Smooth muscle cell (in vitro differentiated cells): ENCODE measurements at regions not wholly inside any gene's neighbourhood (a gene's known extent, or its start where the extent isn't known, plus 50 kb on each side); places are given as distances from the start of the nearest gene placed in this dataset.

Experiments used
- DNase-seq: peaks from one replicate; lab custom pipeline; 2025; ENCODE audit not compliant: unreplicated experiment; lab: John Stamatoyannopoulos, UW
- H2AFZ ChIP-seq: fragments of 200-600 bp; sonication (generic); 2 replicates; pipeline ENCODE4 v1.6.0; 2016; ENCODE audit warnings: antibody characterized with exemption, low read depth, mild to moderate bottlenecking
- H3F3A ChIP-seq: fragments of 200-600 bp; sonication (generic); 2 replicates; pipeline ENCODE4 v1.6.0; 2017; ENCODE audit warnings: antibody characterized with exemption, low read depth
- H3K27ac ChIP-seq: fragments of 200-600 bp; sonication (generic); 2 replicates; pipeline ENCODE4 v1.5.1; 2016; ENCODE audit warnings: low read depth, mild to moderate bottlenecking
- H3K27me3 ChIP-seq: fragments of 200-600 bp; sonication (generic); 2 replicates; pipeline ENCODE4 v1.6.1; 2016; ENCODE audit warnings: low read depth, mild to moderate bottlenecking
- H3K36me3 ChIP-seq: fragments of 200-600 bp; sonication (generic); 2 replicates; pipeline ENCODE4 v1.5.1; 2016; ENCODE audit warnings: low read depth
- H3K4me1 ChIP-seq: fragments of 200-600 bp; sonication (generic); 2 replicates; pipeline ENCODE4 v1.5.1; 2016; ENCODE audit warnings: low read depth
- H3K4me2 ChIP-seq: fragments of 200-600 bp; sonication (generic); 2 replicates; pipeline ENCODE4 v1.6.0; 2016; ENCODE audit warnings: mild to moderate bottlenecking
- H3K4me3 ChIP-seq: fragments of 200-600 bp; sonication (generic); 2 replicates; pipeline ENCODE4 v1.5.1; 2016; ENCODE audit warnings: mild to moderate bottlenecking
- H3K79me2 ChIP-seq: fragments of 200-600 bp; sonication (generic); 2 replicates; pipeline ENCODE4 v1.6.0; 2016; ENCODE audit warnings: low read depth, mild to moderate bottlenecking
- H3K9ac ChIP-seq: fragments of 200-600 bp; sonication (generic); 2 replicates; pipeline ENCODE4 v1.6.0; 2016; ENCODE audit warnings: low read depth
- H3K9me3 ChIP-seq: fragments of 200-600 bp; sonication (generic); replicated peaks from 2 replicates; pipeline ENCODE4 v1.5.1; 2016; ENCODE audit warnings: low read depth
- H4K20me1 ChIP-seq: fragments of 200-600 bp; sonication (generic); 2 replicates; pipeline ENCODE4 v1.6.0; 2016; ENCODE audit warnings: low read depth
- CTCF ChIP-seq: fragments of 200-600 bp; sonication (generic); IDR thresholded peaks from 2 replicates; pipeline ENCODE4 v1.5.1; 2017; ENCODE audit warnings: borderline replicate concordance, mild to moderate bottlenecking, antibody characterized with exemption; ENCODE audit not compliant: insufficient read depth, poor library complexity, severe bottlenecking
- WGBS: methylation state at CpG from one replicate; pipeline ENCODE4 v1.1.7; 2016; ENCODE audit warnings: low lambda C conversion rate; 5-methylcytosine and 5-hydroxymethylcytosine counted together

GRCh38 chr13:55572408-55572807, 1568.3 kb upstream of the PRR20A start:
- Histone ChIP-seq H3K36me3 (no peaks in the 10 kb centered on the region), H3K27ac (no peak overlapping the region), H2AFZ (peak overlapping the region; percentile 10), H3K27me3 (no peaks in the 10 kb centered on the region), H3F3A (no peaks in the 10 kb centered on the region), H3K79me2 (no peaks in the 10 kb centered on the region), H3K4me1 (no peaks in the 10 kb centered on the region), H3K9ac (no peak overlapping the region), H4K20me1 (no peaks in the 10 kb centered on the region), H3K4me3 (no peak overlapping the region), H3K9me3 (no peaks in the 10 kb centered on the region), H3K4me2 (no peak overlapping the region)
- no peak for TF ChIP-seq CTCF
- DNase-seq: no peak

GRCh38 chr13:55572862-55573261, 1567.9 kb upstream of the PRR20A start:
- no peak for TF ChIP-seq CTCF
- no peak overlapping the region for H3K27ac ChIP-seq
- no peaks in the 10 kb centered on the region for H3K9me3 ChIP-seq
- no peaks in the 10 kb centered on the region for H3K4me1 ChIP-seq
- H3K4me3 ChIP-seq: no peak overlapping the region
- no peaks in the 10 kb centered on the region for H3F3A ChIP-seq
- no peak for DNase-seq
- H3K79me2 ChIP-seq: no peaks in the 10 kb centered on the region
- 57% methylated on average over 2 of the region's 2 CpGs for WGBS
- H2AFZ ChIP-seq: peak overlapping the region; percentile 10
- no peak overlapping the region for H3K4me2 ChIP-seq
- no peaks in the 10 kb centered on the region for H4K20me1 ChIP-seq
- no peaks in the 10 kb centered on the region for H3K36me3 ChIP-seq
- H3K9ac ChIP-seq: no peak overlapping the region
- no peaks in the 10 kb centered on the region for H3K27me3 ChIP-seq

- TF ChIP-seq CTCF: no peak
- DNase-seq: no peak
- H3F3A ChIP-seq: no peaks in the 10 kb centered on the region
- H3K4me2 ChIP-seq: no peak overlapping the region
- no peak overlapping the region for H3K4me3 ChIP-seq
- no peaks in the 10 kb centered on the region for H3K27me3 ChIP-seq
- H2AFZ ChIP-seq: no peak overlapping the region
- no peaks in the 10 kb centered on the region for H4K20me1 ChIP-seq
- H3K9me3 ChIP-seq: no peaks in the 10 kb centered on the region
- H3K27ac ChIP-seq: no peak overlapping the region
- no peak overlapping the region for H3K9ac ChIP-seq
- H3K4me1 ChIP-seq: no peaks in the 10 kb centered on the region
- no peaks in the 10 kb centered on the region for H3K36me3 ChIP-seq
- no peaks in the 10 kb centered on the region for H3K79me2 ChIP-seq
These were observed 1567.2 kb upstream of the PRR20A start for GRCh38 chr13:55573565-55573964.

- H3K79me2 ChIP-seq: no peaks in the 10 kb centered on the region
- no peak overlapping the region for H3K4me3 ChIP-seq
- no peak overlapping the region for H3K4me2 ChIP-seq
- no peak for DNase-seq
- no peak for TF ChIP-seq CTCF
- H3K27me3 ChIP-seq: peaks cover 4% of the 10 kb centered on the region
- H4K20me1 ChIP-seq: no peaks in the 10 kb centered on the region
- no peak overlapping the region for H3K27ac ChIP-seq
- no peaks in the 10 kb centered on the region for H3F3A ChIP-seq
- 66% methylated on average over 4 of the region's 4 CpGs for WGBS
- H3K4me1 ChIP-seq: no peaks in the 10 kb centered on the region
- H3K9me3 ChIP-seq: no peaks in the 10 kb centered on the region
- no peak overlapping the region for H2AFZ ChIP-seq
- no peaks in the 10 kb centered on the region for H3K36me3 ChIP-seq
- no peak overlapping the region for H3K9ac ChIP-seq
These were observed 1564.3 kb upstream of the PRR20A start for GRCh38 chr13:55576389-55576788.
